Stimulated activated CD4-positive, alpha-beta T cell treated with anti-CD3 and anti-CD28 coated beads, TNF-alpha, amount 100 ng/mL, for 24 hours (primary cell): ENCODE measurements at regions not wholly inside any gene's neighbourhood (a gene's known extent, or its start where the extent isn't known, plus 50 kb on each side); places are given as distances from the start of the nearest gene placed in this dataset.
"Not testable (repeated sequence)": the region's sequence is repeated elsewhere in the genome, so short reads cannot be mapped to it uniquely, and the experiment has no call there.

Experiments used
- DNase-seq, 3 experiments: peaks; one replicate each; pipeline ENCODE4 v3.0.0-alpha.2; 2020; ENCODE audit warnings: low read depth in 3 of 3

- peak in 1 of 3 experiments; percentile 43 for DNase-seq
Measured at GRCh38 chr2:9708683-9709538, 78.1 kb upstream of the YWHAQ start.

DNA sequence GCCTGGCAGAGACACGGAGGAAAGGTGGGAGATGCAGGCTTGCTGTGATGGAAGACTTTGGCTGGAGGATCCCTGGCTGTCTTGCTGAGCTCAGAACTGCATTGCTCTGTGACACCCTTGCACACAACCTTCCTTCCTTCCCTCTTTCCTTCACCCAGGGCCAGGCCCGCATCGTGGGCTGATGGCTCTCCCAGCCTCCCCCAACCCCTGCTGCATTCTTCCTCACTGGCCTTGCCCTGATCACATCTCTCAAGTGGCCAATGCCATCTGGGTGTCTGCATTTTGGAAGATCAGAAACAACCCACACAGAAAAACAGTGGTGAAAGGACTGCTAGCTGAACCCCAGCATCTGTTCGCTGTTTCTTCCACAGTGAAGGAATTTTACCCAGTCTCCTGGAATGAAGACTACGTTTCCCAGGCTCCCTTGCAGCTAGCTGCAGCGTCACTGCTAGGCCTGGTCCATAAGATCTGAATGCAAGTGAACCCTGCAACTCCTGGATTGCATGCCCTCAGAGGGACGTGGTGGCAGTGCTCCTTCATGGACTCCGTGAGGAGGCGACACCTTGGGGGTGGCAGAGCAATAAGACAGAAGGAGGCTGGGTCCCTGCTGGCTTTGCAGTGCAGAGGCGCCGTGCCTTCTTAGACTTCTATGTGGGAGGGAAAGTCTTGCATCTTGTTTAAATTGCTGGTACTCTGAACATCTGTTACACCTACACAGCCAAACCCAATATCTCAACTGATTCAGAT lies 78.9 kb upstream of the YWHAQ start:
- no peak for DNase-seq

GRCh38 chr2:9710311-9710710 lies 79.5 kb upstream of the YWHAQ start:
- DNase-seq, result peak in 1 of 3 experiments; percentile 52

DNA sequence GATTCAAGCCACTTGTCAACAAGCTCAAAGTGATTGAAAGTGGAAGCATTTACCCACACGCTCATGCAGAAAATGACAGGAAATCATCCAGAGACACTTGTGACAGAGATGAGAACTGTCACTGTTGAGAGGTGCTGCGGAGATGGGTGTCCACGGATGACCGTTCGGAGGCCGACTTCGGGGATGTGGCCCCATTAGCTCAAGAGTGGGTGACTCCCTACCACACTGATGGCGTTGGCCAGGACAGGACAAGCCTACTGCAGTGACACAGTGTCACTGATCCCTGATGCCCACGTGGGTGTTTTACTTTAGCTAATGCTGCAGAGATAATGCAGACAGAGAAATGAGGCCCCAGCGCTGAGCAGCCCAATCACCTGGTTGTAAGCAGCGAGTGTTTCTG lies 81.5 kb upstream of the YWHAQ start:
- no peak for DNase-seq

- no peak for DNase-seq
Measured at GRCh38 chr2:9714630-9715214, 83.9 kb upstream of the YWHAQ start.

- DNase-seq, result no peak
Measured at GRCh38 chr2:9715238-9715637, 84.4 kb upstream of the YWHAQ start.

DNA sequence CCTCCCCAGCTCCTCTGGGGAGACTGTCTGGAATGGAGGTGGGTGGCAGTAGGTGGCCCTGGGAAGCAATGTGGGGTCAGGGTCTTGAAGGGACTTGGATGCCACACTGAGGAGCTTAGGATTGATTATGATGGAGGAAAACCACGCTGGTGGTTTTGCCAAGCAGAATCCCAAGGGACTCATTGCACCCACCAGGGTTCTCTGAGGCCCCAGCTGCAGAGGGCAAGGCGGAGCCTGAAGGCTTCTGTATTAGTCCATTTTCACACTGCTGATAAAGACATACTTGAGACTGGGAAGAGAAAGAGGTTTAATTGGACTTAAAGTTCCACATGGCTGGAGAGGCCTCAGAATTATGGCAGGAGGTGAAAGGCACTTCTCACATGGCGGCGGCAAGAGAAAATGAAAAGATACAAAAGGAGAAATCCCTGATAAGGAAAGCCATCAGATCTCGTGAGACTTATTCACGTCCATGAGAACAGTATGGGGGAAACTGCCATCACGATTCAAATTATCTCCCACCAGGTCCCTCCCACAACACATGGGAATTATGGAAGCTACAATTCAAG lies 87.2 kb upstream of the YWHAQ start:
- no peak for DNase-seq

- no peak for DNase-seq
Measured at GRCh38 chr2:9720352-9721093, 89.7 kb upstream of the YWHAQ start.

GRCh38 chr2:9721344-9721743 lies 90.5 kb upstream of the YWHAQ start:
- no peak for DNase-seq

- no peak for DNase-seq
Measured at GRCh38 chr2:9722451-9722850, 91.7 kb upstream of the YWHAQ start.

GRCh38 chr2:9724565-9724964 lies 93.8 kb upstream of the YWHAQ start:
- DNase-seq, result no peak

DNA sequence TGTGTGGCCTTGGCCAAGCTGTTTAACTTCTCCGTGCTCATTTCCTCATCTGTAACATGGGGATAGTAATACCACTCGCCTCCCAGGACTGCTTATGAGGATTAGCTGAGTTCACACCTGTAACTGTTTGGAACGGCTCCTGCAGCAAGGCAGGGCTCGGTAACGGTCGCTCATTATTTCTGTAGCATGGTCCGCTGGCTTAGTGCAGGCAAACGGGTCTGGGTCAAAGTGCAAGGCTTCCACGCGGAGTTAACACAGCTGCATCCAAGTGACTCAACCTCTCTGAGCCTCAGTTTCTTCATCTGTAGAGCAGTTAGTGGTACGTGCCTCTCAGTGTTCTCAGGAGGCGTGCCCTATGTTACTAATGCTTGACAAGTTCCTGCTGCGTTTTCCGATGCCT lies 94.3 kb upstream of the YWHAQ start:
- no peak for DNase-seq

GRCh38 chr2:9726016-9726415 lies 95.2 kb upstream of the YWHAQ start:
- DNase-seq, result not testable (repeated sequence)

DNA sequence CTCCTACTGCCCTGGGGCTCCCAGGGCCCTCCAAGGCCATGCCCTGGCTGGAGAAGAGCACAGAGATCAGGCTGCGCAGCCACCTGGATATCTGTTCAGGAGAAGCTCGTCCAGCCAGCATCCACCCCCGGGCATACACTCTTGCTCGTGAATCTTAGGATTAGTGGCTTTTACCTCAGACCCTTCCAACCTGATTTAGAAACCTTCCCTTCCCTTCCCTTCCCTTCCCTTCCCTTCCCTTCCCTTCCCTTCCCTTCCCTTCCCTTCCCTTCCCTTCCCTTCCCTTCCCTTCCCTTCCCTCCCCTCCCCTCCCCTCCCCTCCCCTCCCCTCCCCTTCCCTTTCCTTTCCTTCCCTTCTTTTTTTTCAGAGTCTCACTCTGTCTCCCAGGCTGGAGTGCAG lies 99.7 kb upstream of the YWHAQ start:
- DNase-seq, result not testable (repeated sequence)

DNA sequence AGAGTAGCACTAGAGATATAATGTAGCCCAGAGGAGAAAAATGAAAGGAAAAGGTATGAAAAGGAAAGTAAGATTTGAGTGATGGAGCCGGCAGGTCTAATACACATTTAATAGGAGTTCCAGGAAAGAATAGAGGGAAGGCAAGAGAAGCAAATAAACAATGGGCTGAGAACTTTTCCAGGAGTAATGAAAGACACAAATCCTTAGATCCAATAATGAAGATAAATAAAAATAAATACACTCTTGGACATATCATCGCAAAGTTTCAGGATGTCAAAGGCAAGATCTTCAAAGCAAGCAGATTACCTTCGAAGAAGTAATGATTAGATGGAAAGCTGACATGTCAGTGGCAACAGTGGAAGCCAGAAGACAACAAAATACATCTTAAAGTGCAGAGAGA lies 102.0 kb upstream of the YWHAQ start:
- DNase-seq, result no peak

DNA sequence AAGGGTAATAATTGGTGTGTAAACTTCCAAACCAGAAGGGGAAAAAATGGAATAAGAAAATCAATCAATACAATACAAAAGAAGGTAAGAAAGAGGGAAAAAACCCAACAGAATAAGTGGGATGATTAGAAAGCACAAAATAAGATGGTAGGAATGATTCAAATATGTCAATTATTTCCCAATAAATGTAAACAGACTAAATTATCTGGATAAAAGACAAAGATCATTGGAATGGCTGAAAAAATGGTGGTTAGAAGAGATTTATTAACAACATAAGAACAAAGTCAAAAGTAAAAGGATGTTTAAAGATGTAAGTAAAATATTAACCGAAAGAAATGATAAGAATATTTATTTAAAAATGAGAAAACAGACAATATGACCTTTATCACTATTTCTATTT lies 103.5 kb upstream of the YWHAQ start:
- no peak for DNase-seq

GRCh38 chr2:9735335-9735734 lies 104.5 kb upstream of the YWHAQ start:
- DNase-seq, result no peak

- no peak for DNase-seq
Measured at GRCh38 chr2:9736021-9736420, 105.2 kb upstream of the YWHAQ start.

- no peak for DNase-seq
Measured at GRCh38 chr2:9737053-9737875, 106.0 kb upstream of the TAF1B start.

GRCh38 chr2:9738062-9738461 lies 105.2 kb upstream of the TAF1B start:
- no peak for DNase-seq
